GM20000 (cell line): ENCODE measurements at regions not wholly inside any gene's neighbourhood (a gene's known extent, or its start where the extent isn't known, plus 50 kb on each side); places are given as distances from the start of the nearest gene placed in this dataset.
"Not testable (repeated sequence)": the region's sequence is repeated elsewhere in the genome, so short reads cannot be mapped to it uniquely, and the experiment has no call there.

Experiments
- DNase-seq: peaks from one replicate; pipeline ENCODE4 v3.0.0; 2012; ENCODE audit warnings: low spot score
- CTCF ChIP-seq: IDR thresholded peaks from 2 replicates; pipeline ENCODE4 v1.5.1; 2012; ENCODE audit warnings: mild to moderate bottlenecking, control low read depth; ENCODE audit errors: extremely low read depth, missing control alignments

- DNase-seq = no peak
- TF ChIP-seq CTCF = no peak
These were observed 426.2 kb downstream of the CDH11 start for GRCh38 chr16:64695684-64696083.

DNA sequence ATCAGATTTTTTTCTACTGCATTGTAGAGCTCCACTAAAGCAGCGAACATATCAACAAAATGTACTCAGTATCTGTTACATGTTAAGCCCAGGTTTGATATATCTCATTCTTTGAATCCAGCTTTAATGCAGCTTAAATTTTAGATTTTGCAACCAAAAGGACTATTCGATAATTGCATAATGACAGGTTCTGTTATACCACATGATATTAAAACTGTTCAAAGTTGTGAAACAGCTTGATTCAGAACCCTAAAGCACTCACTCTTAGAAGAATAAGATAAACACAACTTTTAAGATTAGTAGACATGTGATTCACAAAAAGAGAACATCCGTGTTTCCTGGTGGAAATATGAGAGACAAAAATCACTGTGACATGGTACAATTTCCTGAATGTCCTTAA is 427.9 kb downstream of the CDH11 start:
- no peak for DNase-seq
- TF ChIP-seq CTCF = no peak

DNA sequence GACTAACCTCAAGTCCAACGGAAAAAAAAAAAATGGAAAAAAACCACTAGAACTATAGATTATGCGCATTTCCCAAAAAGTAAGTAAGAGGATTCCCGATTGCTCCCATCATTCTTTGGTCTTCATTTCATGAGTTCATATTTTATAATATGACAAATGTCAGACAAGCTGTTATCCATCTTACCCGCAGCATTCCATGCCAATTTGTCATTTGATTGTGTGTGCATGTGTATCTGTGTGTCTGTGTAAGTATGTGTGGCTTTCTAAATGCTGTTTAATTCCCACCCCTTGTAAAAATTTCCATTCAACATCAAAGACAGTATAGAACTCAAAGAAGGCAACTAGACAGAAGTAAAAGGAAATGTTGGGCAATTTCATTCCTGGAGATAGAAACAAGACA is 434.1 kb downstream of the CDH11 start:
- DNase-seq = no peak
- no peak for TF ChIP-seq CTCF

- no peak for DNase-seq
- TF ChIP-seq CTCF = no peak
These were observed 434.7 kb downstream of the CDH11 start for GRCh38 chr16:64687123-64687522.

DNA sequence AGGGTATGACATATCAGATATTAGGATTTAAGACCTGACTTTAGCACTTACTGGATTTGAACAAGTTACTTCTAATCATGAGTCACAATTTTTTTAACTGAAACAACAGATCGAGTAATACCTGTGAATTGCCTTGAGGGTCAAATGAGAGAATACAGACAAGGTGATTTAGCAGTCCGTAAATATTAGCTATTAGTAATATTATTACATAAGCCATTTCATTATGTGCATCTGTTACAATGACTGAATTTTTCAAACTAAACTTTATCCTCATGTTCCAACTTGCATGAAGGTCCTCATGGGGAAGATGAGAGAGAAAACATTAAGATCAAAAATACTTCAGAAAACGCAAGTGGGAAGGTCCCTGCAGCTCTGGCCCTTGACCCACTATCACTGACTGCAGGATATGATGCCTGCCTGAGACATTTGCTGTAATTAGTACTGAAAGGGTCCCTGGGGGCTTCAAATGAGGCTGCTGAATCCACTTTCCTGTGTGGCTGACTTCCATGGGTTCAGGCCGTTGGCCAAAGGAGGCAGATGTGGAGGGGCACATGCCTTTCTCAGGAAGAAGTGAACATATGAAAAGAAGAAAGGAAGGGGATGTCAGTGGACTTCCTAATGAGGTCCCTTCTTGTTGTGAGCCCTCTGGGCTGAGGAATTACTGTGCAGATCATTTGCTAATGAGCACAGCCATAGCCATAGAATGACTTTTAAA is 441.7 kb downstream of the CDH11 start:
- no peak for TF ChIP-seq CTCF
- no peak for DNase-seq

DNA sequence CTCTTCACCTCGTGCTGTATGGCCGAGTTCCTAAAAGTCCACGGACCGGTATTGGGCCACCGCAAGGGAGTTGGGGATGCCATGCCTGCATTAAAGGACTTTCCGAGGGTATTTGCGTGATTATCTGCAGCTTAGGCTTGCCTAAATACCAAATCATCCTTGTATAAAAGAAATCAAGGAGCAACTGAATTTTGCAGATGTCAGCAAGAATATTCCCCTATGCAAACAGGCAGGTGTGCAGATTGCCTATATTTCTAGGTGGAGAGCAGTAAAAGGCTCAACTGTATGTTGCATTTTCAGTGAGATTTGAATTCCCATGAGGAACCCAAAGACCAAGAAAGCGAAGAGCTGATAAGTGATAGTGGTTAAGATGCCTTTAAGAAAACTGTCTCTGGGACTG is 452.3 kb downstream of the CDH11 start:
- TF ChIP-seq CTCF = no peak
- no peak for DNase-seq

GRCh38 chr16:64667334-64667877 is 454.5 kb downstream of the CDH11 start:
- TF ChIP-seq CTCF = no peak

GRCh38 chr16:64662312-64662711 is 459.6 kb downstream of the CDH11 start:
- not testable (repeated sequence) for DNase-seq

More at GRCh38 chr16:64667334-64667877, 454.5 kb downstream of the CDH11 start:
- DNase-seq = no peak
